ENCODE measurements at regions not wholly inside any gene's neighbourhood (a gene's known extent, or its start where the extent isn't known, plus 50 kb on each side); places are given as distances from the start of the nearest gene placed in this dataset.
A peak's percentile ranks its signal among the peaks of the same experiment; 100 is the strongest.

DNA sequence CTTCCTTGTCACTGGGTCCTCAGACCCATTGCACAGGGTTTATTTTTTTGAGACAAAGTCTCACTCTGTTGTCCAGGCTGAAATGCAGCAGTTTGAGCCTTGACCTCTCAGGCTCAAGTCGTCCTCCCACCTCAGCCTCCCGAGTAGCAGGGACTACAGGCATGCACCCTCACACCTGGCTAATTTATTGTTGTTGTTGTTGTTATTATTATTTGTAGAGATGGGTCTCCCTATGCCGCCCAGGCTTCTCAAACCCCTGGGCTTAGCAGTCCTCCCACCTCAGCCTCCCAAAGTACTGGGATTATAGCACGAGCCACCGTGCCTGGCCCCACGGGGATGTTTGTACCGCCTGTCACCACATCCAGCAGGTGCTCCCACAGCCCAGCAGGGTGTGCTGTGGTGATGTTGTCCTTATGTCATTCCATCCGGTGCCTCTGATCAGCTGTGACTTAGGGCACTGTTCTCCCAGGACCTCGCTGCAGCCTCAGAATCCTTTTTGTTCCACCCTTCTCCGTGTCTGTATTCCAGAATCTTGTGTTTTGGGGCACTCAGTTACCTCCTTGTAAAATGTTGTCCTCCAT, 182.3 kb downstream of the INO80D start:
- DNase-seq (ENCODE audit: extremely low read depth in 1 of 11, low read depth in 9 of 11, low spot score in 4 of 11), result no peak

DNA sequence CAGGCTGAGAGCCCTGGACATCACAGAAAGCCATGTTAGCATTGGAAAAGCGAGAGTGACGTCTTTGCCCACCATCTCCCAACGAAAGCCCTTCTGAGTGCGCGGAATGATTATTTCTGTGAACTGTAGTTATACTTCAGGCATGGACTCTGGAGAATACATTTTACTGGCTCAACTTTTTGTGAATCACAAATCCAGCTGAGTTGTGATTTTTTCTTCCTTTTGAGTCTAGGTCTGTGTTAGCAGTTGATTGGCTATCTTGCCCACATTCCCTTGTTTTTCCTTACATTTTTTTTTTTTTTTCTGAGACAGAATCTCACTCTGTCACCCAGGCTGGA, 183.1 kb downstream of the INO80D start:
- no peak for DNase-seq (ENCODE audit: extremely low read depth in 1 of 11, low read depth in 9 of 11, low spot score in 4 of 11)

DNA sequence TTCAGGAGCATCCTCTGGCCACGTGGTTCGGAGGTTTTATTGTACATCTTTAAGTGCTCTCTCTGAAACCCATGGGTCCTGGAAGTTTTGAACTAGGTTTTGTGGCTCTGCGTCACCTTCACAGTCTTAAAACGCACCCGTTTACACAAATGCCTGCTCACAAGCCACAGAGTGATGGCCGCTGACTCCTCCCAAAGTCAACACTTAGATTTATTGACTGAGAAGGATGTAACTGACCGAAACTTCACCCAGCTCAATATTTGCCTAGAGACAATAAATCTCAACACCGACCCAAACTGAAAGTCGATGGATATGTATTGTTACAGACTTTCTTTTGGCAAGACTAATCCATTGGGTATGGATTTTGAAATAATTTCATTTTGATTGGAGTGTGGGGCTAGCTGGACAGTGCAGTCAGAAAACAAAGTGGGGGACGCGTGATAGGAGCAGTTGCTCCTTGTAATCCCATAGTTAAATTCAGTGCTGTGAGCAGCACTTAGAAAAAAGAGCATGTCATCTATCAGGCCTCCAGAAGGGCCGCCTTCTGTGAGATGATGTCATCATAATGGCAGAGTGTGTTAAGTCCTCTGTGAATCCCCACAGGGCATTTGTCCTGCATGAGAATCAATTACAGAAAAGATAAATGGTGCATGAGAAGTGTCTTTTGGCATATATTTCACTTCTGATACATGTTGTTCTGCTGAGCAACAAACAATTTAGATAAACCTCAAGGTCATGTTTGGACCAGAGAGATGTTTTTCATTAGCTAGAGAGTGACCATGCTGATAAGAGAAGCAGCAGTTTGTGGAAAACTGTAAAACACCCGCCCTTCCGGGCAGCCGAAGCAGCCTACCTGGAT, 183.7 kb downstream of the INO80D start:
- DNase-seq (ENCODE audit: extremely low read depth in 1 of 11, low read depth in 9 of 11, low spot score in 4 of 11), result no peak

DNA sequence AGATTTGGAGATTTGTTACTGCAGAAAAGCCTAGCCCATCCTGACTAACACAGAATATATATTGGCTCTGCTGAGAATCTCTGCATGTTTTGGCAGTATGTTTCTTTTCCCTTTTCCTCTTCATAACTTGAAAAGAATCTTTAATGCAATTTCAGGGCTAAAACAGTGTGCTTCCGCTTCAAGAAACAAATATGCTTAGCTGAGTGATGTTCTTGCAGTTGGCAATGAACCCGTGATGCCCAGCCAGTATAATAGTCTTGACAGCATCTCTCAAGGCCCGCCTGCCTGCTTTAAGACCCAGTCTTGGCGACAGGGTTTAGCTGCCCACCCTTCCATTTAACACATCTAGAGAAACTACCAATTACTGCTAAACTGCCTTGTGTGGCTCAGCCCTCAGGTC, 184.5 kb downstream of the INO80D start:
- DNase-seq (ENCODE audit: extremely low read depth in 1 of 11, low read depth in 9 of 11, low spot score in 4 of 11), result no peak

DNA sequence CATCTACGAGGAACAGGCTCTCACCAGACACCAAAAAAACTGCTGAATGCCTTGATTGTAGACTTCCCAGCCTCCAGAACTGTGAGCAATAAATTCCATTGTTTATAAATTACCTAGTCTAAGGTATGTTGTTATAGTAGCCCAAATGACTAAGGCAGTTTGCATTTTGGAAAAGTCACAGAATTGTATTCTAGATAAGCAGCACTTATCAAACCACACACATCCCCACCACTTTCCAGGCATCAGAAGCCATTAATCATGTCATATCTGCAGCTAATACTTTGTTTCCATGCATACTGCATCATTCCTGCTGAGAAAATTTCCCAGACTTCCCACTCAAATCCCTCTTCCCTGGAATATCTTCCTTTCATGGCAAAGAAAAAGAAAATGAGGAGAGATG, 187.2 kb downstream of the INO80D start:
- no peak for DNase-seq (ENCODE audit: extremely low read depth in 1 of 11, low read depth in 9 of 11, low spot score in 4 of 11)

DNA sequence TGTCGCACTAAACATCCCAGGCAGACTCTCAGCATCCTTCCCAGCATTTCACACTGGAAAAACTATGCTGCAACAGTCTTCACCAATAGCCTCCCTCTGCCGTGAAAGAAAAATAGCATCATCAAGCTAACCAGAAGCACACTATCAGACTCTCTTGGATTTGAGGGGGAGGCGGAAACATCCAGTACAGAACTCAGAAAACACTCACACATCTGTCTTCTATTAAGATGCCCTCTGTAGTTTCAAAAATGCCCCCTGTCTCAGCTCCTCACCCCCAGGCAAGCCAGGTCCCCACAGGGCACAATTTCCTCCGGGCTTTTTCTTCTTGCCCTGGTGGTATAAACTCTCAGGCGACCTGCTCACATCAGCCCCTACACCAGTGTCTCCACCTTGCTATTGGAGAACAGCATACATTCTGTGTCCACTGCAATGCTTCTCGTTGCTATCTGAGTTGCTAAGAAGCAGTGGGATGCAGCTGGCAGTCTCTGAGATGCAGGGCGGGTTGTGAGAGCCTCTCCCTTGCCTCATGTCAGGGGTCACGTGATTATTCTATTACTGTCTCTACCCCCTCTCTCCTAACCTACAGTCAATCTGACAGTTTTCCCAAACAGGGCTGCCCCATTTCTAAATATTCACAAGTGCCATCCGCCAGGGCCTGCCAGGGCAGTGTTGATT, 189.9 kb downstream of the INO80D start:
- no peak for DNase-seq (ENCODE audit: extremely low read depth in 1 of 11, low read depth in 9 of 11, low spot score in 4 of 11)

DNA sequence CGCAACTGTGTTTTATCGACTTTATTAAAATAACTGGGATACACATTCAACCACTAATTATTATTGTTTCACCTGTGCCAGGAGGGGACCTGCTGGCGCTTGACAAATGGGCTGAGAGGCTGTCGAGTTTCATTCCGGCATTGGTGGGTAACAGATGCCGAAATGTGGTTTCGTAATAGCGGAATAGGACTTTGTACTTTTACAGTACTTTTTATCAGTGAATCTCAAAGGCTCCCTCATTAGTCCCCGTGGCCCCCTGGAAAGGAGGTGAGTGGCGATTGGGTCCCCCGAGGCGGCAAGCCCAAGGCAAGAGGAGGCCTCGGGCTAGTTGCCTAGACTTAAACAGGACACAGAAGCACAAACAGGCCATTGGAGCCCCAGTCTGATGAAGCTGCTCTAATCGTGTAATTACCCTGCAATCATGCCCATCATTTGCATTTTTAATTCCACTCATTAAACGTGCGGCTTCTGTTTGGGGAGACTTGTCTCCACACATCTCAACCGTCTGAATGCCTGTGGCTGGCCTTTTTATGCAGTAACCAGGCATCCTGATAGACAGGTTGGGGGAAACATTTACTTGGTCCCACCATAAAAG, 193.2 kb downstream of the INO80D start:
- DNase-seq (ENCODE audit: extremely low read depth in 1 of 11, low read depth in 9 of 11, low spot score in 4 of 11), result no peak

DNA sequence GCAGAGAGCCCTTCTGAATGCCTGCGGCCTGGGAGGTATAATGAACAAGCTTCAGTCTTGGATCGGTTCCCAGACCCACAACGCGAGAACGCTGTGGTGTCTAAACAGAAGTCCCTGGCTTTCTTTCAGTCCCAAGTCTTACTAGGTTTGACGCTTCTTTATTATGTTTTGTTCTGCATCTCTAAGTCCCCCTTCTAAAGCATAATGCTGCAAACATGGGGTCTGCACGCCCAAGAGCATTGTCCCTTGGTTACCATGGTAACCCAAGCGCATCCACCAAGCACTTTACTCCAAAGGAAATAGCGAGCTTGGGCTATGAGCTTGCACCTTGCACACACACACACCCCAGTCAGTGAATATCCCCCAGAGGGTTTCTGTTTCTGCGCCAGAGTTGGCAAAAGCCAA, 193.7 kb downstream of the INO80D start:
- no peak for DNase-seq (ENCODE audit: extremely low read depth in 1 of 11, low read depth in 9 of 11, low spot score in 4 of 11)

DNA sequence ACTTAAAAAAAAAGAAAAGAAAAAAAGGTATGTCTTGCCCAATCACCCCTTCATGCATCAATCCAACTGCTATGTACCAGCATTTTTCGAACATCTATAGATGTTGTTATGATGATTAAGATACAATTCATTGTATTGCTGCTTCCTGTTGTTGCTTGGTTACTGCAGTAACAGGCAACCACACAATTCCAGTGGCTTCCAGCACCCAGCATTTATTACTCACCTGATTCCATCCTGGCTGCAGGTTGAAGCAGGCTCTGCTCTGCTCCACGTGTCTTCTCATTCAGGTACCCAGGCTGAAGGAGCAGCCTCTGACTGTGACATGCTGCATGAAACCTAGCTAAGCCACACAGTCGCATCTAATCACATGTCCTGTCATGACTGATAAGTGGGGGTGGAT, 196.9 kb downstream of the INO80D start:
- no peak for DNase-seq (ENCODE audit: extremely low read depth in 1 of 11, low read depth in 9 of 11, low spot score in 4 of 11)

DNA sequence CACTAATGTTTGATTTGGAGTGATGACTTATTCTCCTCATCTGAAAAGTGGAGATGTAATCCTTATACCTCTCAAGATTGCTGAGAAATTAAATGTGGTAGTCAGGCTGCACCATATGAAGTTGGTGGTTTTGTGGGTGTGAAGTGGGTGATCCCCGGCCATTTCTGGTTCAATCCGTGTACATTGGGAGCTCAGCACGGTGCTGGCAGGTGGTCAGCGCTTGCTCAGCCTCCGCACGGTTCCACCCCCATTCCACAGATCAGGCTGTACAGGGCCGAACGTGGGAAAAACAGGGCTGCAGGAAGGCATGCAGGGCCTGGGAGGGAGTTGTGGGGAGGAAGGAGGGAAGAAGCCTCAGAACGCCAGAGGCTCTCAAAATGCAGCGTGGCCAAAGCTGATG, 198.3 kb downstream of the INO80D start:
- DNase-seq (ENCODE audit: extremely low read depth in 1 of 11, low read depth in 9 of 11, low spot score in 4 of 11), result no peak

DNA sequence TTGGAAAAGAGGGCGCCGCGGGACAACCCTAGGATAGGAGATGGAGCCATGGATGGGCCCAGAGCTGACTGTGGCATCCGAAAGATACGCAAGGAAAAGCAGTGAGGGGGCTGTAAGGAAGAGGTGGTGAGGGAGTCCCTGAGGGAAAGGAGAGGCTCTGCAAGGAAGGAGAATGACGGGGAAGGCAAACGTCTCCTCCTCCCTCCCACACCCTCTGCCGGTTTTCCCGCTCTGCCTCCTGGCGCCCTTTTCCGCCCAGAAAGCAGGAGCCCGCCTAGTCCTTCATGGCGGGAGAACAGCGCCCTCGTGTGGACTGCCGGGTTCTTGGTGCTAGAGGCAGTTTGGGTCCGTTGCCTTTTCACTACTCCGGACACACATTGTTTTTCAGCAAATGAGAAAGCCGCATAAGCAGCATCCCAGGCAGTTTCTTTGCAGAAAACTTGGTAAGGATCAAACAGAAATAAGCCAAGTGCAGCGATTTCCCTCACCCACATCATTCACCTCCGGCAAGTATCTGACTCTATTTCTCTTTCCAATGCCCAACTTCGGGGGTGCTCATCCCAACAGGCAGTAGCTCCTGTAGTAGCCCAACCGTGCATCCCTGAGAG, 200.4 kb downstream of the INO80D start:
- peak in 7 of 11 donors; percentile 39 to 73 (median 71) for DNase-seq (ENCODE audit: extremely low read depth in 1 of 11, low read depth in 9 of 11, low spot score in 4 of 11)

DNA sequence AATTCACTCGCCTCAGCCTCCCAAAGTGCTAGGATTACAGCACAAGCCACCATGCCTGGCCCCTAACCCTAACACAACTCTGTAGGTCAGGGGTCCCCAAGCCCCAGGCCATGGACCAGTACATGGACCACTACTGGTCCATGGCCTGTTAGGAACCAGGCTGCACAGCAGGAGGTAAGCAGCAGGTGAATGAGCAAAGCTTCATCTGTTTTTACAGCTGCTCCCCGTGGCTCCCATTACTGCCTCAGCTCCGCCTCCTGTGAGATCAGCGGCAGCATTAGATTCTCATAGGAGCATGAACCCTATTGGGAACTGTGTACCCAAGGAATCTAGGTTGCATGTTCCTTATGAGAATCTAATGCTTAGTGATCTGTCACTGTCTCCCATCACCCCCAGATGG, 201.7 kb downstream of the NRP2 start:
- DNase-seq (ENCODE audit: extremely low read depth in 1 of 11, low read depth in 9 of 11, low spot score in 4 of 11), result no peak

DNA sequence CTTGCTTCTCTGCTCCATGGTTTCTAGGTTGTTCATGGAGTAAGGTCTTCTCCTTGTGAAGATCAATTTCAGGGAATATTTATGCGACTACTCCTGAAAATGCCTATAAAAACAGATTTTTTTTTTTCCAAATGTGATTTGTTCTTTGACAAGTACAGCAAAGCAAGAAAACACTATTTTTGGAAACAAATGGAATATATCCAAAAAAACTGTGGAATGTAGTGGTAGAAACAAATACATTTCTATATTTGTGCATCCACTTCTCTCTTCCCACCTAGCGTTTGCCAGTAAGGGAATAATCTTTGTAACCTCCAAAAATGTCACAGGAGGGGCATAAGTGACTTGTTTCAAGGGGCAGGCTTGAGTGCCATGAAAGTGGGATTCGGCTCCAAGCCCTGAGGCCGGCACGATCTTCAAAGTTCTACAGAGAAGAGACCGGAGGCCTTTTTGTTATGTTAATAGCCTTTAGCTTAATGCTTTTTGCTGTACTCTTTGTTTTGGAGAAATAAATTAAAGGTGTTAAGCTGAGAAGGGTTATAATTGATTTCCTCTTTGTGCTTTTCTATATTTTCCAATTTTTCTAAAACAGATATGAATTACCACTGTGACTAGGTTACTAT, 200.6 kb downstream of the NRP2 start:
- no peak for DNase-seq (ENCODE audit: extremely low read depth in 1 of 11, low read depth in 9 of 11, low spot score in 4 of 11)

DNA sequence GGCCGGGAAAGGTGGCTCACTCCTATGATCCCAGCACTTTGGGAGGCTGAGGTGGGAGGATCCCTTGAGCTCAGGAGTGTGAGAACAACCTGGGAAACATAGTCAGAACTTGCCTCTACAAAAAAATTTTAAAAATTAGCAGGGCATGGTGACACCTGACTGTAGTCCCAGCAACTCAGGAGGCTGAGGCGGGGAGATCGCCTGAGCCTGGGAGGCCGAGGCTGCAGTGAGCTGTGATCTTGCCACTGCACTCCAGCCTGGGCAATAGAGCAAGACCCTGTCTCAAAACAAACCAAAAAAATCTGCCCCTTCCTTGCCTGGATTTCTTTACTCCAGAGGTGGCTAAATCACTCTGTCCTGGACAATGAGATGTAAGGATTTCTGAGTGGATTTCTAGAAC, 197.7 kb downstream of the NRP2 start:
- DNase-seq (ENCODE audit: extremely low read depth in 1 of 11, low read depth in 9 of 11, low spot score in 4 of 11), result no peak

DNA sequence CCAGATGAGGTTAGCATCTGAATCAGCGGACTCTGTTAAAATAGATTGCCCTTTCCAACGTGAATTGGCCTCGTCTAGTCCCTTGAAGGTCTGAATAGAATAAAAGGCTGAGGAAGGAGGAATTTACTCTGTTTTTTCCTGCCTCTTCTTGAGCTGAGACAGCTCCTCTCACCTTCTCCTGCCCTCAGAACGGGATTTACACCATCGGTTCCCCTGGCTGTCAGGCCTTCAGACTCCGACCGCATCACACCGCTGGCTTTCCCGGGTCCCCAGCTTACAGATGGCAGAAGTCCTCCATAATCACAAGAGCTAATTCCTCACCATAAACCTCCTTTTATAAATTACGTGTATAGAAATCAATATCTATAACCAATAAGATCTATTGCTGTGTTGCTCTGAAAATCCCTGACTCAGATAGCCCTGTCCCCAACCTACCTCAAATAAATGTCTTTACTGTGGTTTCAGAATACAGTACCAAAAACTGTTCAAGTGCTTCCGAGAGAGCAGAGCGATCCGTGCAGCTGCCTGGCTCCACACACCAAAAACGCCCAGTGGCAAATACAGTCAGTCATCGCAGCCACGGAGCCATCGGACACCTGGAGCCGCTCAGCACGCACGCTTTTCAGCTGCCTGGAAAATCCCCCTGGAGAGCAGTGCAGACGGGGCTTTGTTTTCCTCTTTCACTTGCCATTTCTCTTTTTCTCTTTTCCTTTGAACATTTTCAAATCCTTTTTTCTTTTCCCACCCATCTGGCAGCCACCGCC, 196.9 kb downstream of the NRP2 start:
- DNase-seq (ENCODE audit: extremely low read depth in 1 of 11, low read depth in 9 of 11, low spot score in 4 of 11), result no peak

DNA sequence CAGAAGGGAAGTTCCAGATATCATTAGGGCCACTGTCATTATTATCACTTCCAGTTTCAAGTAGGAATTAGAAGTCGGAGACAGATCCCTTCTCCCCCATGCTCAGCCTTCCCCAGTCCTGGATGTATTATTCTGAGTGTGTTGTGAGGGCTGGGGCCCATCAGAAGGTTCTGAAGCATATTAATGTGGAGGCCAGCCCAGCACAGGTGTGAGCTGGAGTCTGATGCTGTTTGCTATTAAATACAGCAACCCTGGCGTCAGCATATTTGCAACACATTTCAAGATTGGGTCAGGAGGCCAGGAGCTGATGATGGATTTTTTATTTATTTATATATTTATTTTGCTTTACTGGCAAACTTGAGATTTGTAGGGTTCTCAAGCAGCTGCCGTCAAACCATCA, 195.2 kb downstream of the NRP2 start:
- DNase-seq (ENCODE audit: extremely low read depth in 1 of 11, low read depth in 9 of 11, low spot score in 4 of 11), result no peak

DNA sequence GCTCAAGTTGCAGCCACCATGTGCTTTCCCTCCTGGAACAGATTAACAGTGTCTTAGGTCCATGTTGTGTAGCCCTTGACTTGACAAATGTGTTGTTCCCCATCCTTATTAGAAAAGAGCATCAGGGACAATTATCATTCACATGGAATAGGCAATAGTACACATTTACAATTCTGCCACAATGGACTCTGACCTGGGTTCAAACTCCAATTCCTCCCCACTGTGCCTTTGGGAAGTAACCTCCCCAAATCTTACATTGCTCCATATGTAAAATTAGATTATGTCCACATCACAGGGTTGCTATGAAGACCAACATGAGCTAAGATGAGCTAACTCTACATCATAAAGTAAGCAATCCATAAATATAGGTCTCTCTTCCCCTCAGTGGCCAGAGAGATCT, 193.8 kb downstream of the NRP2 start:
- DNase-seq (ENCODE audit: extremely low read depth in 1 of 11, low read depth in 9 of 11, low spot score in 4 of 11), result no peak

DNA sequence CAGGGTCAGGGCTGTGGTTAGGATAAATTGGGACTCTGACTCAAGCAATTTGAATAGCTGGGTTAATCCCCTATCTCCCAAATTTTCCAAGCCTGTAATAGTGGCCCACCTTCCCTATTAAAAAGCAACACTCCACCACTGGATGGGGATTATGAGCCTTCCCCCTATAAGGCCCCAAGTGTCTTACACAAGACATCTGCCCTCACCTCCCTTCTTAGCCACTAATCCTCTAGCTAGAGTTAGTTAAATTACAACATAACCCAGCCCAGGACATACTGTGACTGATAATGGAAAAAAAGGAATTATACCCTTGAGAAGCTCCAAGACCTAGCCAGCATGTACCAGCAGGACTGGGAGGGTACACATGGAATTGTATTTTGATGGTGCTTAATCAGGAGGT, 190.4 kb downstream of the NRP2 start:
- no peak for DNase-seq (ENCODE audit: extremely low read depth in 1 of 11, low read depth in 9 of 11, low spot score in 4 of 11)

DNA sequence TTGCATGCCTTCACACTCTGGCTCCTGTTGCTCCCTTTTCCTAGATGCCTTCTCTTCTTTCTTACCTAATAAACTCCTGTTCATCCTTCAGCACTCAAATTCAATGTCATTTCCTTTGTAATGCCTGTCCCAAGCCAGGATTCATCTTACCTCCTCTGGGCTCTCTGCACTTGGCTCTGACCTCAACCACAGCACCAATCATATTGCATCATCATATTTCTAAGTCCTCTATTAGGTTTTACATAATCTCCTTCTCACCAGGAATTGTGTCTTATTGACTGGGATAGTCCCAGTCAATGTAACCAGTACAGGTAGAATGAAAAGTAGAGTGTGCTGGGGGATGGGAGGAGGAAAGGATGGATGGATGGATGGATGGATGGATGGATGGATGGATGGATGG, 187.1 kb downstream of the NRP2 start:
- no peak for DNase-seq (ENCODE audit: extremely low read depth in 1 of 11, low read depth in 9 of 11, low spot score in 4 of 11)

All from renal cortex interstitium (tissue), 11 donors.